HG02943 (cell line): ENCODE measurements at regions not wholly inside any gene's neighbourhood (a gene's known extent, or its start where the extent isn't known, plus 50 kb on each side); places are given as distances from the start of the nearest gene placed in this dataset.

Experiments
- ATAC-seq: cut with Tn5 transposase; IDR thresholded peaks from one replicate; pipeline ENCODE4 v1.9.1; 2021; ENCODE audit warnings: mild to moderate bottlenecking, low read depth, moderate library complexity; ENCODE audit not compliant: unreplicated experiment

DNA sequence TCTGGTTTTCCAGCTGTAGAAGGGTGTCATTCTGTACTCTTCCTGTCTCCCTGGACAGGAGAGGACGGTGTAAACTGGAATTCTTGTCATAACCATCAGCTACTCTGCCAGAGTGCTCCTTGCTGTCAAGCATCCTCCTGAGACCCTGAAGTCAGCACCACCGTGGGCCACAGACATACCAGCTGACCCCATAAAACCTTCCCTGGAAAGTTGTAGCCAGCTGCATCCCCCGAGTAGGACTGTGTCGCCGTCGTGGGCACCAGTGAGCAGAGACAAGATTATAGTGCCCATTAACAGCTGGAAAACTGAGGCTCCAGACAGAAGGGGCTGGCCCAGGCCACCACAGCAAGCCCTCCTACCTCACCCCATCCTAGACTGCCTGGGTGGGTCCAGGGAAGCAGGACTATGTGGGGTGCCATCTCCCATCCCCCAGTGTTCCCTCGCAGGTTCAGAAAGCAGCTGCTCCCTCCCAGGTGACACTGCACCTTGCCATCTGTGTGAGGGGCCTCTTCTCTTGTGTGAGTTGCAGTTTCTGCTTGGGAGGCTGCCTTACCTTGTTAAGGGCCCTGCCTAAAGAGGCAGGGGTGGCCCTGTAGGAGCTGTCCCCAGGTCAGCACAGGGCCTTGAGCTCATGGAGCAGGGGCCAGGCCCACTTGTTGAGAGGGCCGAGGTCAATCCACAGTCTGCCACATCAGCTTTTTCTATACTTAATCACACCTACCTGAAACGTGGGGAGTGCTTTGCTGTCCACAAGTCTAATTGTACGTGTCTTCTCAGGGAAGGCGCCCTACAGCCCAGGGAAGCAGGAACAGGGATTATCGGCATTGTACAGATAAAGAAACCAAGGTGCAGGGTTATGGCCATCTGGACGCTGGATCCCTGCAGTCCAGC lies 191.9 kb upstream of the LINGO1 start:
- ATAC-seq = no peak

DNA sequence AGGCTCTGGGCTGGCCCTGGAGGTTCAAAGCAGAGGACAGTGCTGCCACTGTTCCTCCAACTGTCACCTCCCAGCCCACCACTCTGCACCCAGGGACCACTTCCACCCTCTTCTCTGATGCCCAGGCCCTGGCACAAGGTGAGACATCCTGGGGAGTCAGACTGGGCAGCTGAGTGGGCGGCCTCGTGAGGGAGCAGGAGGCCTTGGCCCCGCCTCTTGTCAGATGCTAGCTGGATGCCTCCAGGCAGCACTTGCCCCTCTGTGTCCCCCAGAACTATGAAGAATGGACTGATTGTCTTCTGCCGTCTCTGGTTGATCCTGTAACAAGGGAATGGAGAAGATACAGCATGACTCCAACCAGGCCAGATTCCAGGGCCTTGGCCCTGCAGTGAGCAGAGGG lies 191.0 kb upstream of the LINGO1 start:
- no peak for ATAC-seq

DNA sequence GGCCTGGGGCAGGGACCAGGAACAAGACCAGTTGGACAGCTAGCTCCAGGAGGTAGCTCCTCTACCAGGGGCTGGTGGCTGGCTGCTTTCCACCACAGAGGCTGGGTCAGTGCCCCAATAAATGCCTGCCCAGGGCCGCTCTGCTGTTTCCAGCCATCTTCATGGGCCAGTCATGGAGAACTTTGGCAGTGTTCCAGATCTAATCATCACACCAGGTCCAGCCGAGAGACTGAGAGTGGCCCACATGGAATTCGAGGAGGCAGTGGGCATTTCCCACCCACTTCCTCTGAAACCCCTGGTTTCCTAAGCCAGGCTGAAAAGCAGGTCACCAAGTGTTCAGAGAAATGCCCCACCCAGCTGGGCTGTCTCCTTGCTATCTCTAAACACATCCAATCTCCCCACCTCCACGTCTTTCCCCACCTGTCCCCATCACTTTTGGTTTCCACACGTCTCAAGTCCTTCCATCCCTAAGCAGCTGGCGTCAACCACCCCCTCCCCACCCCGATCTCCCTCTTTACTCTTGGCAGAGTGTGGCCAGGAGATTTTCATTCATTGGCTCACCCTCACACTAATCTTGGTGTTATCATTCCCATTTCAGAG lies 190.0 kb upstream of the LINGO1 start:
- ATAC-seq = no peak

DNA sequence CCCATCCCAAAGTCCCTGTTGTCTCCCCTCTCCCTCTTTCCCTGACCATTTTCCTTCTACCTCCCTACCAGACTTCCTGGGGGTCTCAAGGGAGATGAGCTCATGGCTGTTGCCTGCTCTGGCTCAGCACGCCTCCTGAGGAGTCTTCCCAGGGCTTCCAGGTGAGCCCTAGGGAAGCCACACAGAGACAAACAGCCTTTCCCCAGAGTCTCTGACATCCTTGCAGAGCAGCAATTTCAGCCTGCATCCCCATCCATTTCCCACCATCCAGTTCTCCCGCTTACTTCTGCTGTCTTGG lies 189.2 kb upstream of the LINGO1 start:
- no peak for ATAC-seq

DNA sequence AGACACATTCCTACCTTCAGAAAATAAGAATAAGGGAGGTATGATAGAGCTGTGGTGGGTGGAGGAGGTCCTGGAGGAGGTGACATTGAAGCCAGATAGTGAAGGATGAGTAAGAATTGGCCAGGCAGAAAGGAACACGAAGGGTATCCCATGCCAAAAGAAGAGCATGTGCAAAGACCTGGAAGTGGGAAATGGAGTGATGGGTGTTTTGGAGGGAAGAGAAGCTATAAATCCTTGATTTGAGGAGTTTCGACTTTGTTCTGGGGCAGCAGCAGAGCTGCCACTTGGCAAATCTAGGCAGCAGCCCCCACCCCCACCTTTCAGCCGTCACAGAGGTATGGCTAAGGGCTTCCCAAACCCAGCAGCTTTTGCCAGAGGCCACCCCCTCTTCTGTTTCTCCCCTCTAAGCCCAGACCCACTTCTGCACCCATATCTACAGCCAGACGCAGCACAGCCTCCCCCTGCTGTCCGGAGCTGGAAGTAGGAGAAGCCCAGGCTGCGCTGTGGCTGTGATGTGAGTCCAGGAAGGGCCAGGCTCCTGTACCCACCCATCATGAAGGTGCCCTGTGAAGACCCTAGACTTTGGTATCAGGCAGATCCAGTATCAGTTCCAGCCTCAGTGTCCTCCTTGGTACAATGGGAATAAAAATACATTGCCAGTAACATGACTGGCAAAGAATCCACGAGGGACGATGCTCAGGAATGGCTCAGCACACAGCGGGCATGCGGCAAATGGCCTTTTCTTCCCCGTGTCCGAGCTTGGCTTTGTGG lies 188.7 kb upstream of the LINGO1 start:
- ATAC-seq = no peak

DNA sequence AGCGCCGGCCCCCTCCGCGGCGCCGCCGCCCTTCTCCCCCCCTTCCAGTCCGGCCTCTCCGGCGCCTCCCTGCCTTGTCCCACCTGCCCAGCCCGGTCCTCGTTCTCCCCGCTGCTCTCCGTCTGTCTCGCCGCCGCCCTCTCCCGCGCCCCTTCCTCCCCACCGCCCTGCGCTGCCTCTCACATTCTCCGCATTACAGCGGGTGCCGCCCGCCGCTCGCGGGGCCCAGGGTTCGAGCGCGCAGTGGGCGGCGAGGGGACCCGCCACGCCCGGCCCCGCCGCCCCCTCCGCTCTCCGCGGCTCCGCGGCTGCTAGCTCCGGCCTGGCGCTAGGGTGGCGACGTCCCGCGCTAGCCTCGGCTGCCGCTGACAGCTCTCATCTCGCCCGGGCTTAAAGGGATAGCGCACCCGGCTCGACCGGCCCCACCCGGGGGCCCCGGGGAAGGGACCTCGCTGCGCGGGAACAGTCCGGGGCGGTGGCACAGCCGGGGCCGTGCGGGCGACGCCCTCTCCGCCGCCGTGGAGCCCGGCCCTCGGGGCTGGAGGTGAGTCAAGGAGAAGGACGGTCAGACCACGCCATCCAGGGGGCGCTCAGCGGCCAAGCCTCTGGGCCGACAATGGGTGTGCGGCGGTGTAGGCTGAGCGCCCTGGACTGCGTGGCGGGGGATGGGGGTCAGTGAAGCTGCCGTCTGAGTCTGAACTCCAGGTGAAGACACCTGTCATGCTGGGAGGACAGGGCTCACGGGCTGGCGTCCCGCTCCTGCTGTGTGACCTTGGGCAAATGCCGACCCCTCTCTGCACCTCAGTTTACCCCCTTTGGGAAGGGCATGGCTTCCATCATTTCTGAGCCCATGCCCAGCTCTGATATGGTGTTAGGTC lies 187.4 kb upstream of the LINGO1 start:
- no peak for ATAC-seq

DNA sequence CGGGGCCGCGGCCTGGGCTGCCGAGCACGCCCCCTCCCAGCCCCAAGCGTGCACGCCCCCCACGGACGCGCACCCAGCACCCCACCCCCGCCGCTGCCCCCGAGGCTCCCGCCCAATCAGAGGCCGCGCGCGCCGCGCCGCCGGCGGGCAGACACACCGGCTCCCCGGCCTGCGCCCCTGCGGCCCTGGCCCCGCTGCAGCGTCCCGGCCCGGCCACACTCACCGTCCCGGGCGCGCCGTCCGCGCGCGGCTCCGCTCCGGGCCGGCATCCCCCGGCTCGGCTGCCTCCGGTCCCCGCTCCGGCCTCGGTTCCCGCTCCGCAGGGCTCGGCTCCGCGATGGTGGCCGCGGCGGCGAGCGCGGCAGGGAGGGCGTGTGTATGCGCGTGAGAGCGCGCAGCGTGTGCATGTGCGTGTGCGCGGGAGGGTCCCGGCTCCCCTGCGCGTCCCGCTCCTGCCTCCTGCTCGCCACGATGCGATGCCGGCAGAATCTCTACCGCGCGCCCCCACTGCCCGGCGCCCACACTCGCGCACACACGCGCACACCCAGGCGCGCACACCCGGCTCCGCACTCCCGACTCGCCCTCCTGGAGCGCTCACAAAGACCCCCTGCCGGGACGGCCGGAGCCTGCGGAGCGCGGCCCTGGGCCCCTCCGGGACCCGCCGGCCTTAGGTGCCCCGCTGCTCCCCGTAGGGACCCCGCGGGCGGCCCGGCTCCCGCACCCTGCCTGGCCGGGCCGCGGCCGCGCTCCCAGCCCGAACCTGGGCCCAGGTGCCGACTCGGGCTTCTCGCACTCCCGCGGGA lies 186.5 kb upstream of the LINGO1 start:
- no peak for ATAC-seq

DNA sequence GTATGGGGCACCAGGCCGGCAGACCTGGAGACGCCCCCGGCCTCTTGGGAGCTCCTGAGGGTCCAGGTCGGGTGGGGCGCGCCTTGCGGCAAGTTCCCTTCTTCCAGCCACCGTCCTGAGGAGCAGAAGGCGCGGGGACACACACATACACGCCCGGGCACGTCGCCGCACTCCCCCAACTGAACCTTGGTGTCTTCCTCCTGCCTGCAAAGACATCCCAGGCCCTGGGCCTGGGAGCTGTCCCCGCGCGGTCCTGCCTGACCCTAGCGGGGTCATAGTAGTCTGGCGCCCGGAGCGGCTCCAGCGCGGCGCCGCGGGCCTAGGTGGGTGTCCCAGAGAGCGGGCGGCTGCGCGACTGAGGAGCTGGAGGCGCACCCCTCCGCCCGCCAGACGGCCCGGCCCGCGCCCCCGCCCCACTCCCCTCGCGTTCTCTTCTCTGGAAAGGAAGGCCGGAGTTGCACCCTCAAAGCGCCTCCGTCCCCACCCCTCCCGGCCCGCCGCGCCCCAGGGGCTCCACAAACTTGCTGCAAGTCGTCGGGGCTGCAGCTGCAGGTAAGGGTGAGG lies 185.9 kb upstream of the LINGO1 start:
- ATAC-seq = no peak

DNA sequence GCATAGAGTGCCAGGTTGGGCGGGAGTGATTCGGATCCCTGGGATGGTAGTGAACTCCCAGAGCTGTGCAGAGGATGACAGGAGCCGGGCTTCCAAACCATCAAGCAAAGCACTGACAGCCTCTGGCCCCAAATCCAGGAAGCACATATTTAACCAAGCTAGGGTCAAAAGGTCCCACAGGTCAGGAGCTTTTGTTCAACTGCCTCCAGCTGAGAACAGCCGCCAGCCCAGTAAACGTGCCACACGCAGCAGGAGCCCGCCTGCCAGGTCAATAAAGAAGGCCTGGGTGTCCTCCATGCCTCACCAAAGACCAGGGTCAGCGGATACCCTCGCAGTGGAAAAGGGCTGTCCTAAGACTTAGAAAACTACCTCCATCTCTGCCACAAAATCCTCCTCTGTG lies 184.7 kb upstream of the LINGO1 start:
- no peak for ATAC-seq

DNA sequence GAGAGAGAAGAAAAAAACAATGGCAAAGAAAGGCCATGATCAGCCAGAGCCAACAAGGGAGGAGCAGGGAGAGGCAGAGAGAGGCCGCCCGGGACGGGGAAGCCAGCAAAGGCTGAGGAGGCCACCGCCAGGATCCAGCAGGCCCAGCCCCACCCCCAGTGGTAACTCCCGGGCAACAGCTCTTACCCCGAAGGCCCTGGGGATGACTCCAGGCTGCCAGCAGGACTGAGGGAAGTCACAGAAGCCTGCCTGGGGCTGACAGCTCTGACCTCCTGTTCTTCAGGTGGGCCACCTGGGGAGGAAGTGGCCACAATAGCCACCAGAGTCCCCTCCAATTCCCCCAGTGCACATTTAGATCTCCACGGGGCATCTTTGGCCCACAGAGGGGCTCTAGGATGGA lies 184.3 kb upstream of the LINGO1 start:
- ATAC-seq = no peak

DNA sequence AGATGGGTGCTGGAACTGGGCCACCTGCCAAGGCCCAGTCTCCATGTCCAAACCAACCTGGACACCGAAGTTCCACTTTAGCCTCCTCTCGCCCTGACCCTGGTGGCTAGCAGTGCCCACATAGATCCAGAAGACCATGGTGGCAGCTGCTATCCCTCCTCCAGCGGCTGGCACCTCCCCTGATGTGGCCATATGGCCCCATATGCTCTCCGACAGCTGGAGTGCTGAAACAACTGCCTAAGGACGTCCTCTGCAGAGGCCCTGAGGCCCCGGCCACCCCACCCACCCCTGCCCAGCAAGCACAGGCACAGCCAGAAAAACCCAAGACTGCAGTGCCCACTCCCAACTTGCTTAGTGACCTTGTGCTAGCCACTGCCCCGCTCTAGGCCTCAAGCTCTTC lies 182.3 kb upstream of the LINGO1 start:
- ATAC-seq = no peak

DNA sequence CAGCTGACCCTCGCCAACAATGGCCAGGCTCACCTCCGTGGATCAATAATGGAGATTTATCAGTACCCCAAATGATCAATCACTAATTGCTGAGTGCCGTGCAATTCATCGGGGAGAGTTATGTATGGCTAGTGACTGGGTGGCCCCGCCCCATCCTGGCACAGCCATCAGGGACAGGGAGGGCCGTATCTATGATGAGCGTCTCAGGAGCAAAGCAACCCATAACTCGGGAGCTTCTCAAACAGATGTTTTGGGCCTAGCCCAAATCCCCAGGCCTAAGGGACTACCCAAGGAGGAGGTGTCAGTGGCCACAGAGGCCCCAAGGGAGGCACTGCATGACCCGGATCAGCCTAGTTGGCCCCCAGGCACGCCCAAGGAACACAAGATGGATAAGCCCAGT lies 180.0 kb upstream of the LINGO1 start:
- no peak for ATAC-seq

DNA sequence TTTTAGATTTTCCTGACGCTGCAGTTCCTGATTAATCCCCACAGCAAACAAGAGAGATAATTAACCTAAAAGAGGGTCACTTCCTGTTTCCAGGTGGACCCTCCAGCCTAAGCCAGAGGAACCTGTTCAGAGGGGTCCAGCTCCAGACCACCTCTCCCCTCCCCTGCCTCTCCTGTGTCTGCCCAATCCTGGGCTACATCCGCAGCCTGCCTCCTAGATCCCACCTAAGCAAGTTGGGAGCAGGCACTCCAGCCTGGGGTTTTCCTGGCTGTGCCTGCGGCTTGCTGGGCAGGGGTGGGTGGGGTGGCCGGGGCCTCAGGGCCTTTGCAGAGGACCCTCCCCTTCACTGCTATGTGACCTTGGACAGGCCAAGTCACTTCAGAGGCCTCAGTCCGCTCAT lies 178.6 kb upstream of the LINGO1 start:
- no peak for ATAC-seq

DNA sequence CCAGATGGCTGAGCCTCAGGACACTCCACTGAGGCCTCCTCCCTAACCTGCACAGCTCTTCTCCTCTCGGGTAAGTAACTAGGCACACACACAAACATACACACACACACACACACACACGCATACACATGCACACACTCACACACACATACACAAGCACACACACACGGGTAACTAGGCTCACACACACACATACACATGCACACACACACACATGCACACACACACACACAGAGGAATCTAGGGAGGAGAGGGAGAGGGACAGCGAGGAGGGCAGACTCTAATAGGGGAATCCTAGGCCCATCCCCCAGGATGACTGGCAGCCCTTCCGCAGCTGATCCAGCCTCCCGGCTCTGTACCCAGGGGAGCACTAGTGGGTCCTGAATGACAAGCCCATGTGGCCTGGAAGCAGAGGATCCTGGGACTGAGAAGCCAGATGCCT lies 177.4 kb upstream of the LINGO1 start:
- ATAC-seq = no peak

DNA sequence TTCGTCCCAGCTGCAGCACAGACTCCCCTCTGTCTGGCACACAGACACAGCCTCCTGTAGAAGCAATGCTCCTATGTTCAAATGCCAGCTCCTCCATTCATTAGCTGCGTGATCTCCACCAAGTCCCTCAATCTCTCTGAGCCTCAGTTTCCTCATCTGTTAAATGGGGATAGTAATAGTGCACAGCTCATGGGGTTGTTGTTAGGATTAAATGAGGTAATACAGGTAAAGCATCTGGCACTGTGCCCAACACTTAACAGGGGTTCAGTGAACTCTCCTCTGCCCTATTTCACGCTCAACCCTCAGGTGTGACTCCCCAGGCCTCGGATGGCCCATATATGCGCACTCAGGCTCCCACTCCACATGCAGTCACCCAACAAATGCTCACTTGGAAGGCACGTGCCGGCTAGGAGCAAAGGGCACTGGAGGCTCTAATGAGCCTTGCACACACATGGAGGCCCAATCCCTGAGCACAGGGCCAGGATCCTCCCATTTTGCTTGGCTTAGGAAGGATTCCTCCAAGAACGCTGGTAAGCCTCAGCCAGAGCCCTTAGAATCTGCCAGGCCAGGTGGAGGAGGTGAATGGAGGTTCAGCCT lies 176.0 kb upstream of the LINGO1 start:
- no peak for ATAC-seq

DNA sequence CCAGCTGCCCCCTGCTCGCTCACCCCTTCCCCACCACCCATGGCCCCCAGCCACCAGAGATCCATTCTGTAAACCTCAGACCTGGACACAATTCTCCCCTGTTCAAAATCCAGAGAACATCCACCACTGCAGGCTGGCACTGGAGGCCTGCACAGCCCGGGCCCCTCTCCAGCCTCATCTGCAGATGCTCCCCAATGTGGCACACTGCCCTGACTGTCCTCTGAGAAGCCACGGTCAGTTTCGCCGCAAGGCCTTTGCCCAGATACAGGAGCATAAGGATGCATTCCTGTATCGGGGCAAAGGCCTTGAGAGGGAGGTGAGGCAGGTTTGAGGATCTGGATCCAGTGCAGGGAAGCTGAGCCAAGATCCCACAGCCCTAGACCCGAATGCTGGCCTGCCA lies 175.4 kb upstream of the LINGO1 start:
- no peak for ATAC-seq

DNA sequence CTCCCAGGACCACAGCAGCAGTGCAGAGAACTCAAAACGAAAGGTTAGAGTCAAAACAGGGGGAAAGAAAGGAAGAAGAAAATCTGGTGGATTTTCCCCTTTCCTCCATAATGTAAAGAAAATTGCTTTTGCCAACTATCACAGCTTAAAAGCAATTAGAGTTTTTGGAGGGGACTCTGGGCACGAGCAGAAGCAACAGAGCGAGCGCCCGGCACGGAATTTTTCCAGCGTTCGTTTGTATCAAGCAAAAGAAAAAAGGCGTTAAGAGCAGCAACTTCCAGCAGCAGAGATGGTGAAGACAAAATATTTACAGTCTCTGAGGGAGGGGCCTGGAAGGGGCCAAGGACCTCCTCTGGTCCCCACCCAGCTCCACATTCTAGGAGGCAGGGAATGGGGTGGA lies 174.9 kb upstream of the LINGO1 start:
- no peak for ATAC-seq

DNA sequence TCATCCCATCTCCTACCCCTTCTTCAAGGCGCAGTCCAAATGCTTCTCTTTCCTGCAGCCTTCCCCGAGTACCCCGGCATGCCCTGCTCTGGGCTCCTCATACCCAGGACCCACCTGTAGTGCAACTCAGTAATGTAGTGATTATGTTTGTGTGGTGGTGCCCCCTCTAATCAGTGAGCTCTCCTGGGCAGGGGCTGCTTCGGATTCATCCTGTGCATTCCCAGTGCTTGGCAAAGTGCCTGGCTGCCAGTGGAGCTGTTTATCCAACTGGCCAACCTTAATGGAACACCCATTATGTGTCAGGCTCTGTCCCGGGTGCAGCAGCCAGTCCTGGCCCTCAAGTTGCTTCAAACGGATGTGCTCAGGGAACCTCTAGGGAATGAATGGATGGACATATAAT lies 174.4 kb upstream of the LINGO1 start:
- no peak for ATAC-seq

DNA sequence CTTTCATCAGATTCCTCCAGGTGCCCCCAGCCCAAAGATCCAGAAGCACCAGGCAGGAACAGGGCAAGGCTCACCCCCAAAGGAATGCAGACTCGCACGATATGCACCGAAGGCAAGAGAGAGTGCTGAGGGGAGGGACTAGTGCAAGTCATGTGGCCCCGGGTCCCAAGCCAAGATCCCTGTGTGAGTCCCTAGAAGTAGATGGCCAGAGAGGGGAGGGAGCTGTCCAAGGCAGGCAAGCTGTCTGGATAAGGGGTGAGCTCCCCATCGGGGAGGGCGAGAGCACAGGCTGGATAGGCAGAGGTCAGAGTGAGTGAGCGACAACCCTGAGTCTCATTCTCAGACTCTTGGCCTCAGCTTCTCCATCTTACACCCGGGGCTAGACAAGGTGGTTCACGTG lies 171.5 kb upstream of the LINGO1 start:
- ATAC-seq = no peak
